ENCODE measurements at regions not wholly inside any gene's neighbourhood (a gene's known extent, or its start where the extent isn't known, plus 50 kb on each side); places are given as distances from the start of the nearest gene placed in this dataset.

DNA sequence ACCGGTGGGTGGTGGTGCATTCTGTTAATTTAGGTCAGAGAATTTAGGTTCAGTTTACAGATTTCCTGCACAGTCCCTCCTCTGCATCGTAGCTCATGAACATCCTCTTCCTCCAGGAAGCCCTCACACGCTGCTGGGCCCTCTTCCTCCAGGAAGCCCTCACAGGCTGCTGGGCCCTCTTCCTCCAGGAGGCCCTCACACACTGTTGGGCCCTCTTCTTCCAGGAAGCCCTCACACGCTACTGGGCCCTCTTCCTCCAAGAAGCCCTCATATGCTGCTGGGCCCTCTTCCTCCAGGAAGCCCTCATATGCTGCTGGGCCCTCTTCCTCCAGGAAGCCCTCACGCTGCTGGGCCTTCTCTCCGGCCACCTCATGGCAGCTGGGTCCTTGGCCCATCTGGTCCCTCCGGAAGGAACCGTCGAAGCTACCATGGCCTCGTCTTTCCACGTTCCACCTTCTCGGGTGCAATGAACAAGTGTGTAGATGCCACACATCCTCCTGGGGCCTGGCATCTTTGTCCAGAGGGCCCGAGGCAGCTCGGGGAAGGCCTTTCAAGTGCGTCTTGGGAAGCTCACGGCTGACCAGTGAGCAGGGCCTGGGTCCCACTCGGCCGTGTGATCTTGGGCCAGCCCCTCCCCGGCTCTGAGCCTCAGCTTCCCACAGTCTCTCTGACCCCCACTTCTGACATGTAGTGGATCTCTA is 58.9 kb upstream of the PPARA start:
- no peak for DNase-seq (ENCODE audit: low read depth)
- peak overlapping the region; percentile 49 for H3K4me3 ChIP-seq (ENCODE audit: low read length)
- peaks cover 57% of the 10 kb centered on the region for H3K36me3 ChIP-seq (ENCODE audit: control insufficient read depth, insufficient read depth, low read length, severe bottlenecking)
- peaks cover 80% of the 10 kb centered on the region for H3K4me1 ChIP-seq (ENCODE audit: control insufficient read depth, insufficient read depth, low read length)
- H3K9ac ChIP-seq (ENCODE audit: low read length), result peak overlapping the region; percentile 100
- H3K9me3 ChIP-seq (ENCODE audit: control insufficient read depth, low read length), result no peaks in the 10 kb centered on the region
- H3K27me3 ChIP-seq (replicated peaks; ENCODE audit: control insufficient read depth, insufficient read depth, low read length), result no peaks in the 10 kb centered on the region

DNA sequence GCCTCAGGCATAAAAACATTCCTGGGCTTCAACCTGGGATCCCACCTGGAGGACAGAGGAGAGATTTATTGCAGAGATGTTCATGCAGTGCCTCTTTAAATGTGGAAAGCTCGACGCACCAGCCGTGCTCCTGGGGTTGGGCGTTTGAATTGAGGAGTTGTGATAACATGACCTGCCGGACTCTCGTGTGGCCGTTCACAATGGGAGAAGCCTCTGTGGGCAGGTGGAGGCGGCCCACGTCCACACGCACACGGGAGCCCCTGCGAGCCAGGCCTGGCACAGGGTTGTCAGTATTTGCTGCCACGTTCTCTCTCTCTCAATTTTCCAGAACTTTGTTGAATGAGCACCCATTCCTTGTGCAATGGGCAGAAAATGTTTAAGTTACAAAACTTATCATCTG is 58.3 kb upstream of the PPARA start:
- Histone ChIP-seq H3K9me3 (ENCODE audit: control insufficient read depth, low read length) (no peaks in the 10 kb centered on the region), H3K4me1 (ENCODE audit: control insufficient read depth, insufficient read depth, low read length) (peaks cover 76% of the 10 kb centered on the region), H3K36me3 (ENCODE audit: control insufficient read depth, insufficient read depth, low read length, severe bottlenecking) (peaks cover 56% of the 10 kb centered on the region), H3K4me3 (ENCODE audit: low read length) (peak overlapping the region; percentile 49), H3K9ac (ENCODE audit: low read length) (peak overlapping the region; percentile 100), H3K27me3 (replicated peaks; ENCODE audit: control insufficient read depth, insufficient read depth, low read length) (no peaks in the 10 kb centered on the region)
- no peak for DNase-seq (ENCODE audit: low read depth)

DNA sequence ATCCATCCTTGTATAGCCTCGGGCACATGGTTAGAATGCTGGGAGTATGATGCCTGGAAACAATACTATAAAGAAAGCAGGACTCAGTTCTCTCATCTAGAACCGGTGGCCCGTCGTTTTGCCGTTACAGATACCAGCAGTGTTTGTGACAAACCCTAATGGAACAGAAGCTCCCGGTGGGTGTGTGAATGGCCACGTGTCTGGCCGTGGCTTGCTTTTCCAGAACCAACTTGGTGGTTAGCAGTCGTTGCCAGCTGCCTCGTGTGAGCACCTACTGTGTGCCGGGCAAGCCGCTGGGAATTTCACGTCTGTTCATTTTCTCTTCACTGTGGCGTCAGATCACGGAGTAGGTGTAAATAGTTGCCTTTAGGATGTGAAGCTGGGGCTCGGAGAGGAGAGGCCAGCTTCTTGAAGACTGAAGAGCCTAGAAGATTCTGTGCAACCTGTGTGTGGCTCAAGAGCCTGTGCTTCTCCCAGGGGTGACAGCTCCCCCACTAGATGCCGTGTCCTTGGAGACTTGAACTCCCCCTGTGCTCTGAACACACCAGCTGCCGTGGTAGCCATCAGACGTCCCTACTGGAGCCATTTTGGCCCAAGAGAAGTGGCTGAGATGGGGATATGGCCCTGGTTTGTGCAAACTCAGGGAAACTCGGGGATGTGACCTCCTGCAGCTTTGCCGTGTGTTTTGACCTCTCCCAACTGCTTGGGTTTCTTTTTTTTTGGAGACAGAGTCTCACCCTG is 57.5 kb upstream of the PPARA start:
- Histone ChIP-seq H3K4me3 (ENCODE audit: low read length) (peak overlapping the region; percentile 6), H3K27me3 (replicated peaks; ENCODE audit: control insufficient read depth, insufficient read depth, low read length) (no peaks in the 10 kb centered on the region), H3K4me1 (ENCODE audit: control insufficient read depth, insufficient read depth, low read length) (peaks cover 76% of the 10 kb centered on the region), H3K36me3 (ENCODE audit: control insufficient read depth, insufficient read depth, low read length, severe bottlenecking) (peaks cover 57% of the 10 kb centered on the region), H3K9ac (ENCODE audit: low read length) (peak overlapping the region; percentile 100), H3K9me3 (ENCODE audit: control insufficient read depth, low read length) (no peaks in the 10 kb centered on the region)
- no peak for DNase-seq (ENCODE audit: low read depth)

DNA sequence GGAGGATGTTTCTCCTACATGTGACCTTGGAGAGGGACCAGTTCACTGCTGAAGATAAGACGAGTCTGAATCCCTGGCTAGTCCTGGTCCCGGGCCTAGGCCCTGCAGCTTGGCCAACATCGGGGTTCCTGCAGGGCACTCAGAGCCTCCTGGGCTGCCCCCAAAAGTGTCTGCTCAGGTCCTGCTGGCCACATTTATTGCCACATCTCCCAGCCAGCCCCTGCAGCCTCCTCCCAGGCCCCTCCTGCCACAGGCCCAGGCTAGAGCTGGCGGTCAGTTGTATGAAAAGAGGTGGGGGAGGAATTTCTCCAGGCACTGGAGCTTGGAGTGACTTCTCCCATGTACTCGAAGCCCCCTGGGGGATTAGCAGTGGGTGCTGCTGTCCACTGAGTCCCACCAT is 56.5 kb upstream of the PPARA start:
- H3K9ac ChIP-seq (ENCODE audit: low read length), result peak overlapping the region; percentile 100
- peaks cover 65% of the 10 kb centered on the region for H3K36me3 ChIP-seq (ENCODE audit: control insufficient read depth, insufficient read depth, low read length, severe bottlenecking)
- H3K4me3 ChIP-seq (ENCODE audit: low read length), result no peak overlapping the region
- H3K4me1 ChIP-seq (ENCODE audit: control insufficient read depth, insufficient read depth, low read length), result peaks cover 80% of the 10 kb centered on the region
- H3K9me3 ChIP-seq (ENCODE audit: control insufficient read depth, low read length), result no peaks in the 10 kb centered on the region
- no peaks in the 10 kb centered on the region for H3K27me3 ChIP-seq (replicated peaks; ENCODE audit: control insufficient read depth, insufficient read depth, low read length)
- no peak for DNase-seq (ENCODE audit: low read depth)

DNA sequence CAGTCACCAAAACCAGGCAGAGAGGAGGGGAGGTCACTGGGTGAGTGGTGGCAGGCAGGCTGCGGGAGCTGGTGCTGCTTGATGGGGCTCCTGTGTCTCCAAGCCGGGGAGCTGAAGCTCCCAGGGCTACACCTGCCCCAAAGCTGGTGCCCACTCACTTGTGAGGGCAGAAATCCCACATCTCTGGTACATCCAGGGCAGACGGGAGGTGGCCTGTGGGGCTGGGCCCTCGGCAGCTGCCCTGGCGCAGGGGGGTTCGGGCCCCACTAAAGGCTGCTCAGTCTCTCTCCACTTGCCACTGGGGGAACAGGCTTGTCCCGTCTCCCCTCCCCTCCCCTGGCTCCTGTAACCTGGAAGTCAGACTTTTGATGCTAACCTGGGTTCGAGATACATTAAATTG is 55.6 kb upstream of the PPARA start:
- H3K27me3 ChIP-seq (replicated peaks; ENCODE audit: control insufficient read depth, insufficient read depth, low read length), result no peaks in the 10 kb centered on the region
- H3K9ac ChIP-seq (ENCODE audit: low read length), result peak overlapping the region; percentile 100
- peaks cover 66% of the 10 kb centered on the region for H3K36me3 ChIP-seq (ENCODE audit: control insufficient read depth, insufficient read depth, low read length, severe bottlenecking)
- no peak overlapping the region for H3K4me3 ChIP-seq (ENCODE audit: low read length)
- no peak for DNase-seq (ENCODE audit: low read depth)
- peaks cover 78% of the 10 kb centered on the region for H3K4me1 ChIP-seq (ENCODE audit: control insufficient read depth, insufficient read depth, low read length)
- H3K9me3 ChIP-seq (ENCODE audit: control insufficient read depth, low read length), result no peaks in the 10 kb centered on the region

DNA sequence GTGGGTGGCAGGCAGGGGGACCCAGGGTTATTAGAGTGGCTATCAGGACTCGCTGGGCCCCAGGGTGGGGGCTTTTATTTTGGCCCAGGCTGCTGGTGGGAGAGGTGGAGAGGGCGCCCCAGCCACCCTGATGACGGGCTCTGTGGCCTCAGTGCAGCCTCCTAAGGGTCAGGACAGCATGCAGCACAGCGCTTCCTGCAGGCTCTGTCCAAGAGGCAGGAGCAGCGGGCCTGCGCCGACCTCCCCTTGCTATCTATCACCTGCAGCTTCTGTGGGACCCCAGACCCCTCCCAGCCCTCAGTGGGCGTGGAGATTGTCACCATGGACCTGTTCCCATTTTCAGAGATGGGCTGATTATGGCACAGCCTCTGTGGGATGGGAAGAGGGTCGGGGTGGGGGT is 54.3 kb upstream of the PPARA start:
- H3K9me3 ChIP-seq (ENCODE audit: control insufficient read depth, low read length), result no peaks in the 10 kb centered on the region
- H3K27me3 ChIP-seq (replicated peaks; ENCODE audit: control insufficient read depth, insufficient read depth, low read length), result no peaks in the 10 kb centered on the region
- H3K4me3 ChIP-seq (ENCODE audit: low read length), result no peak overlapping the region
- peaks cover 69% of the 10 kb centered on the region for H3K4me1 ChIP-seq (ENCODE audit: control insufficient read depth, insufficient read depth, low read length)
- peaks cover 72% of the 10 kb centered on the region for H3K36me3 ChIP-seq (ENCODE audit: control insufficient read depth, insufficient read depth, low read length, severe bottlenecking)
- no peak for DNase-seq (ENCODE audit: low read depth)
- H3K9ac ChIP-seq (ENCODE audit: low read length), result peak overlapping the region; percentile 31

DNA sequence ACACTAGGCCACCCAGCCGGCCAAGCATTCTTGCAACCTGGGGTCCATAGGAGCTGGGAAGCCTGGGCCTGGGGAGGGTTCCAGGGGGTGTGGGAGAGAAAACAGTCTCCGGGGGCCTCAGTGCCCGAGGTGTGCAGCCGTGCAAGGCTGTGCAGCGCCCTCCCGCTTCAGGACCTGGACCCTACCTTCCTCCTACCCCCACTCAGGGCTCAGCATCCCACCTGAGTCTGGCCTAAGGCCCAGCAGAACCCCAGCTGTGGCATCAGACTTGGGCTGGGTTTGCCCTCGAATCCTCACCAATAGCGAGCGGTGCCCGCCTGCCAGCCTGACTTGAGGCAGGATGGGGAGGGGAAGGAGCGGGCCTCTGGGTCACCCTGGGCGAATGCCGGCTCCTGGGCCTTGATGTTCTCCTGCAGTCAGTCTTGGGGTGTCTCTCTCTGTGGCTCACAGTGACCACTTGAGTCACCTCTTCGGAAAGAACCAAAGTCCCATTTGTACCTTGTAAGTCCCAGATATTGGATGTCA is 53.6 kb upstream of the PPARA start:
- DNase-seq (ENCODE audit: low read depth), result no peak
- H3K27me3 ChIP-seq (replicated peaks; ENCODE audit: control insufficient read depth, insufficient read depth, low read length), result no peaks in the 10 kb centered on the region

DNA sequence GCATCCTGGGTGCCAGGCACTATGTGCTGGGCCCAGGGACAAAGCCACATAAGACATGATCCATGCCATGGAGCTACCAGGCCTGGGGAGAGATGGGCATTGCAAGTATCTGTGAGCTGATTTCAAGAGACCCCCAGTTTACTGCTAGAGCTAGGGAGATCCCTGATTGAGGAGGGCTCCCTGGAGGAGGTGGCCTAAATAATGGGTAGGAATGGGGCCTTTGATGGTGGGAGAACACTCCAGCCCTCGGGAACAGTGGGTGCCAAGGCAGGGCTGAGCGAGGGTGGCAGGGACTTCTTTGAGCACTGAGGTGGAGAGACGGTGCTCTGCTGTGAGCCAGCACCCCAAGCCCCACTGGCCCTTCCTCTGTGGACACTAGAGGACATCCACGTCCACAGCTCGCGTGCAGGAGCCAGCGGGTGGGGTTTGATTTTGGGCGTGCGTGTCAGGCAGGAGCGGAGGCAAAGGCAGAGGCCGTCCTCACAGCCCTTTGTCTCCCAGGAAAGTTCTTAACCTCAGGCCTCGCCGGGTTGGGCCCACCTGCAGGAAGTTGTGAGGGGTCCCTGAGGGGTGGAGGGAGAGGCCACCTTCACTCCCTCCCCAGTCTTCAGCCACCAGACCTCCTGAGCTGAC is 52.9 kb upstream of the PPARA start:
- no peak for DNase-seq (ENCODE audit: low read depth)
- Histone ChIP-seq H3K36me3 (ENCODE audit: control insufficient read depth, insufficient read depth, low read length, severe bottlenecking) (peaks cover 72% of the 10 kb centered on the region), H3K9ac (ENCODE audit: low read length) (peak overlapping the region; percentile 64), H3K9me3 (ENCODE audit: control insufficient read depth, low read length) (no peaks in the 10 kb centered on the region), H3K4me1 (ENCODE audit: control insufficient read depth, insufficient read depth, low read length) (peaks cover 60% of the 10 kb centered on the region), H3K27me3 (replicated peaks; ENCODE audit: control insufficient read depth, insufficient read depth, low read length) (no peaks in the 10 kb centered on the region), H3K4me3 (ENCODE audit: low read length) (no peak overlapping the region)

More for the DNA sequence above, 53.6 kb upstream of the PPARA start:
- no peaks in the 10 kb centered on the region for H3K9me3 ChIP-seq (ENCODE audit: control insufficient read depth, low read length)
- H3K4me3 ChIP-seq (ENCODE audit: low read length), result no peak overlapping the region
- peaks cover 66% of the 10 kb centered on the region for H3K4me1 ChIP-seq (ENCODE audit: control insufficient read depth, insufficient read depth, low read length)
- H3K9ac ChIP-seq (ENCODE audit: low read length), result peak overlapping the region; percentile 64
- H3K36me3 ChIP-seq (ENCODE audit: control insufficient read depth, insufficient read depth, low read length, severe bottlenecking), result peaks cover 72% of the 10 kb centered on the region

DNA sequence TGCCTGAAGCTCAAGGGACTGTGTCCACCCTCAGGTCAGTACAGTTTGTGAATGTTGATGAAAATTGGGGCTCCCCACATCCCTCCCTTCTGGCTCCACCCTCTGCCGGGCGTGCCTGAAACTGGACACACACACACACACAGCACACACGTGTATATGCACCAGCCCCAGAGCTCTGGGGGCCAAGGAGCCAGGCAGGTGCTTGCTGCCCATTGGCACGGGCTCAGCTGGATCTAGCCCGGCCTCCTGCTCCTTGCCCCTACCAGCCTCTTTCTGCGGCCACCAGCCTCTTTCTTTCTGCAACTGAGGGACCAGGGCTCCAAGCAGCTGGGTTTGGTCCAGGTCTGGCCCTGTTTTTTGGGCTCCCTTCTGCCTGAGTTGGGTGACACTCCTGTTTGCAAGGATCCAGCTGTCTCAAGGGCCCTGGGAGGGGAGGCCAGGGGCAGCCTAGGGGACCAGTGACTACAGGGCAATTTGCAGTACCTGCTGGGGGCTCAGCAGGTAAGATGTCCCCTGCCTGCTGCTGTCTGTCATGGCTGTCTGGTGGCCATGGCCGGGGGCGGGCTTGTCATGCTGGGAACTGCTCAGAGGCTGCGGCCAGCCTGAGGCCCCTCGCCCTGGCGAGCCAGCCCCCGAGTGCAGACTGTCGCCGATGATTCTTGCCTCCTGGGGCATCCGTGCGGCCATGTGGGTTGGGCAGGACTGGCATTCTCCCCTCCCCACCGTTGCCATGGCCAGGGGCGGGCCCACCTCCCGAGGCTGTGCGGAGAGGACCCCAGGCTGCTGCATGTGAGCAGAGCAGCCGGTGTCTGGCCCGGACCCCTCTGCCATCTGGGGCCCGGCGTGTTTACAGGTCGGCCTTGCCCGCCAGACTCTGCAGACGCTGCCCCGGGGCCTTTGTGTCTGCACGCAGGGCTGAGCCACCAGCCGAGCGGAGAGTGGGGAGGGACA is 51.5 kb upstream of the PPARA start:
- Histone ChIP-seq H3K36me3 (ENCODE audit: control insufficient read depth, insufficient read depth, low read length, severe bottlenecking) (peaks cover 72% of the 10 kb centered on the region), H3K4me3 (ENCODE audit: low read length) (no peak overlapping the region), H3K27me3 (replicated peaks; ENCODE audit: control insufficient read depth, insufficient read depth, low read length) (no peaks in the 10 kb centered on the region), H3K9ac (ENCODE audit: low read length) (peak overlapping the region; percentile 64), H3K9me3 (ENCODE audit: control insufficient read depth, low read length) (no peaks in the 10 kb centered on the region), H3K4me1 (ENCODE audit: control insufficient read depth, insufficient read depth, low read length) (peaks cover 51% of the 10 kb centered on the region)
- DNase-seq (ENCODE audit: low read depth), result no peak

DNA sequence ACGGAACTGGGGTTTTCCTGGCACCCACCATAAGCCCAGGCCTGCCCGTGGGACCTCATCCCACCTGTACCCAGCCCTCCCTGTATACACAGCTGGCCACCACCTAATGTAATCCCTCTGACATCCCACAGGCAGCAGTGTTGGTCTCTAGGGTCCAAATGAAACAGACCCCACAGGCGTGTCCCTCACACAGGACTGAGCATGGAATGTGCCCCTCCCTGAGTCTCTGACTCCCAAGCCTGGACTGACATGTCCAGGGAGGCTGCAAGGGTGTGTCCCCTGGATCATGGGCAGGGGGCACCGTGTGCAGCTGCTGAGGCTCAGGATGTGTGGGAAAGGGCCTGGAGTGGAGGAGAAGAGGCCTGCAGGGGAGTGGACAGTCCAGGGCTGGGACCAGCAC is 50.6 kb upstream of the PPARA start:
- Histone ChIP-seq H3K36me3 (ENCODE audit: control insufficient read depth, insufficient read depth, low read length, severe bottlenecking) (peaks cover 71% of the 10 kb centered on the region), H3K4me1 (ENCODE audit: control insufficient read depth, insufficient read depth, low read length) (peaks cover 51% of the 10 kb centered on the region), H3K4me3 (ENCODE audit: low read length) (no peak overlapping the region), H3K27me3 (replicated peaks; ENCODE audit: control insufficient read depth, insufficient read depth, low read length) (no peaks in the 10 kb centered on the region), H3K9ac (ENCODE audit: low read length) (peak overlapping the region; percentile 64), H3K9me3 (ENCODE audit: control insufficient read depth, low read length) (no peaks in the 10 kb centered on the region)
- no peak for DNase-seq (ENCODE audit: low read depth)
